AG04450 (cell line): ENCODE measurements at regions not wholly inside any gene's neighbourhood (a gene's known extent, or its start where the extent isn't known, plus 50 kb on each side); places are given as distances from the start of the nearest gene placed in this dataset.

ENCODE experiments used
- CTCF ChIA-PET: fragments of 300-600, 350-600 bp; formaldehyde crosslinking; extraction: SDS; loops from one replicate; lab custom pipeline; 2022; ENCODE audit warnings: antibody characterized with exemption, inconsistent platforms; lab: Charles Lee
- POLR2A ChIA-PET: fragments of 350-600 bp; formaldehyde crosslinking; extraction: SDS; loops from one replicate; lab custom pipeline; 2021; ENCODE audit warnings: antibody characterized with exemption, inconsistent platforms; lab: Yijun Ruan, JAX
- DNase-seq: peaks from one replicate; pipeline ENCODE4 v3.0.0-alpha.2; 2011; ENCODE audit warnings: low read depth, low spot score
- H3K27ac ChIP-seq: one replicate; pipeline ENCODE4 v1.5.1; 2012; ENCODE audit warnings: low read depth, low read length, control low read depth
- H3K27me3 ChIP-seq: one replicate; pipeline ENCODE4 v1.6.0; 2012; ENCODE audit warnings: low read length; ENCODE audit not compliant: control insufficient read depth, insufficient read depth
- H3K4me3 ChIP-seq: 2 replicates; pipeline ENCODE4 v1.5.1; 2011; ENCODE audit warnings: mild to moderate bottlenecking, low read depth, low read length, control low read depth
- H3K9me3 ChIP-seq: 2 replicates; pipeline ENCODE4 v1.5.1; 2012; ENCODE audit warnings: low read length; ENCODE audit not compliant: control insufficient read depth, insufficient read depth
- TF ChIP-seq, protein P1 (sequence below): IDR thresholded peaks from 2 replicates; pipeline ENCODE4 v1.5.1; 2011; ENCODE audit warnings: low read depth, low read length, control low read depth, inconsistent platforms

DNA sequence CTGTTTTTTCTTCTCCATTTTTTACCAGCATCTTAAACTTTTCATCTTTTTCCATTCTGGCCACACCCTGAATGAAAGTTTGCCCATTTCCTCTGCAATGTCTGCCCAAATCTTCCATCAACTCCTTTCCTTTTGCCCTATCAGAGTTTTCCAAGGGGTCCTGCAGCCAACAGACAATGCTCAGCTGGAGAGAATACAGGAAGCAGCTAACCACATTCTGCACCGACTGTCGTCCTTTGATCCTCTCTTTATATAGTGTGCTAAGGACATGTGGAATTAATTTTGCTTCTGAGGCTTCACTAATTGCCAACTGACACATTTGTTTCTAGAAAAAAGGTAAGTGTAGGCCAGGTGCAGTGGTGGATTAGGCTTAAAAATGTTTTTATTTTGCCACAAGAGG lies 50.5 kb upstream of the DLX2 start:
- Histone ChIP-seq H3K9me3 (no peaks in the 10 kb centered on the region), H3K27ac (no peak overlapping the region), H3K27me3 (peaks cover 19% of the 10 kb centered on the region), H3K4me3 (no peak overlapping the region)
- no peak for DNase-seq
- TF ChIP-seq, protein P1, sequence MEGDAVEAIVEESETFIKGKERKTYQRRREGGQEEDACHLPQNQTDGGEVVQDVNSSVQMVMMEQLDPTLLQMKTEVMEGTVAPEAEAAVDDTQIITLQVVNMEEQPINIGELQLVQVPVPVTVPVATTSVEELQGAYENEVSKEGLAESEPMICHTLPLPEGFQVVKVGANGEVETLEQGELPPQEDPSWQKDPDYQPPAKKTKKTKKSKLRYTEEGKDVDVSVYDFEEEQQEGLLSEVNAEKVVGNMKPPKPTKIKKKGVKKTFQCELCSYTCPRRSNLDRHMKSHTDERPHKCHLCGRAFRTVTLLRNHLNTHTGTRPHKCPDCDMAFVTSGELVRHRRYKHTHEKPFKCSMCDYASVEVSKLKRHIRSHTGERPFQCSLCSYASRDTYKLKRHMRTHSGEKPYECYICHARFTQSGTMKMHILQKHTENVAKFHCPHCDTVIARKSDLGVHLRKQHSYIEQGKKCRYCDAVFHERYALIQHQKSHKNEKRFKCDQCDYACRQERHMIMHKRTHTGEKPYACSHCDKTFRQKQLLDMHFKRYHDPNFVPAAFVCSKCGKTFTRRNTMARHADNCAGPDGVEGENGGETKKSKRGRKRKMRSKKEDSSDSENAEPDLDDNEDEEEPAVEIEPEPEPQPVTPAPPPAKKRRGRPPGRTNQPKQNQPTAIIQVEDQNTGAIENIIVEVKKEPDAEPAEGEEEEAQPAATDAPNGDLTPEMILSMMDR = no peak
- ChIA-PET CTCF (no interaction called here), POLR2A (no interaction called here)

DNA sequence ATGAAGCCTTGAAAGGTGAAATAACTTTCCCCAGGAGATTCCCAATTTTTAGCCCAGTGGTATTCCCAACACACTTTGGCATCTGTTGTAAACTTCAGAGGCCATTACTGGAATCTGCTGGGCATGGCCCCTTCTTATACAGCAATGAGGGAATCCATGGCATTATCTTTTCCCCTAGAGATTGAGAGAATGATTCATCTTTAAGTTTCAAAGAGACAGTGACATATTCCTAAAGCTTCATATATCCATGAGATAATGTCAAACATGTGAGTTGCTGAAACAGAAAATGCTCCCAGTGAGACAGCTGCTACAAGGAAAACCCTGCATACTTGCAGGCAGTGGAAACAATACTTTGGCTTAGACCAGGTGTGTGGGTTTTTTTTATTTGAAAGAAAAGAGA lies 51.1 kb upstream of the DLX2 start:
- DNase-seq = no peak
- TF ChIP-seq, protein P1 = no peak
- Histone ChIP-seq H3K4me3 (no peak overlapping the region), H3K27me3 (peaks cover 22% of the 10 kb centered on the region), H3K9me3 (no peaks in the 10 kb centered on the region), H3K27ac (no peak overlapping the region)
- ChIA-PET CTCF (no interaction called here), POLR2A (no interaction called here)

DNA sequence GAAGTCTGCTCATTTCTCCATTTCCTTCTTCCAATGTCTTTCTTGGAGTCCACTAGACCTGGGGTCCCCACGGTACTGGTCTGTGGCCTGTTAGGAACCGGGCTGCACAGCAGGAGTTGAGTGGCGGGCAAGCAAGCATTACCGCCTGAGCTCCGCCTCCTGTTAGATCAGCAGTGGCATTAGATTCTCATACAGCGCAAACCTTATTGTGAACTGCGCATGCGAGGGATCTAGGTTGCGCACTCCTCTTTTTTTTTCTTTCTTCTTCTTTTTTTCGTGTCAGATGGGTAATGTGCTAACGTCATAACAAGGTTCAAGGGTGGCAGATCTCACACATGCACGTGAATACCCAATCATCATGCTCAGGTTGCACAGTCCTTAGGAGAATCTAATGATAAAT lies 53.1 kb upstream of the DLX2 start:
- TF ChIP-seq, protein P1 = no peak
- ChIA-PET POLR2A (no interaction called here), CTCF (no interaction called here)
- peaks cover 22% of the 10 kb centered on the region for H3K27me3 ChIP-seq
- no peaks in the 10 kb centered on the region for H3K9me3 ChIP-seq
- no peak overlapping the region for H3K27ac ChIP-seq
- H3K4me3 ChIP-seq = no peak overlapping the region
- DNase-seq = no peak

GRCh38 chr2:172160839-172161238 lies 58.1 kb upstream of the DLX2 start:
- Histone ChIP-seq H3K27me3 (peaks cover 14% of the 10 kb centered on the region), H3K9me3 (peaks cover 6% of the 10 kb centered on the region; the same call in 1 of the 2 replicates), H3K27ac (no peak overlapping the region), H3K4me3 (no peak overlapping the region)
- DNase-seq = no peak
- TF ChIP-seq, protein P1 = no peak
- CTCF ChIA-PET = interaction anchor here (1.0 kb wide), 1 partner anchor 324 kb away, joined by 3 read pairs; no protein-coding TSS in a partner anchor
- POLR2A ChIA-PET = no interaction called here

- peaks cover 6% of the 10 kb centered on the region; the same call in 1 of the 2 replicates for H3K9me3 ChIP-seq
- H3K4me3 ChIP-seq = no peak overlapping the region
- TF ChIP-seq, protein P1 = no peak
- POLR2A ChIA-PET = no interaction called here
- no peak overlapping the region for H3K27ac ChIP-seq
- CTCF ChIA-PET = no interaction called here
- H3K27me3 ChIP-seq = peaks cover 8% of the 10 kb centered on the region
- DNase-seq = no peak
Observed at GRCh38 chr2:172162225-172162733, 59.6 kb upstream of the DLX2 start.
